ENCODE measurements at regions not wholly inside any gene's neighbourhood (a gene's known extent, or its start where the extent isn't known, plus 50 kb on each side); places are given as distances from the start of the nearest gene placed in this dataset.

GRCh38 chr11:76265771-76266241 is 59.5 kb upstream of the WNT11 start:
- Histone ChIP-seq H3K4me3 (no peak overlapping the region), H3K9me3 (replicated peaks; ENCODE audit: control insufficient read depth, insufficient read depth, low read length) (no peaks in the 10 kb centered on the region), H3K27ac (ENCODE audit: control insufficient read depth, insufficient read depth) (no peak overlapping the region), H3K4me1 (ENCODE audit: control insufficient read depth, insufficient read depth, low read length) (no peaks in the 10 kb centered on the region), H3K27me3 (replicated peaks in 1 of 2; ENCODE audit: control insufficient read depth in 2 of 2, insufficient read depth in 2 of 2, low read length in 1 of 2) (peaks cover 0 to 1% of the 10 kb centered on the region in 2 experiments; a peak in 3 of 4 replicates), H3K9ac (ENCODE audit: control insufficient read depth, insufficient read depth, low read length) (no peak overlapping the region), H3K4me2 (ENCODE audit: control insufficient read depth, insufficient read depth) (no peak overlapping the region), H2AFZ (ENCODE audit: control insufficient read depth, low read depth, low read length) (no peak overlapping the region), H3K36me3 (ENCODE audit: control insufficient read depth in 2 of 2, insufficient read depth in 2 of 2, low read length in 1 of 2) (no peaks in the 10 kb centered on the region), H4K20me1 (ENCODE audit: control insufficient read depth, insufficient read depth) (no peaks in the 10 kb centered on the region), H3K79me2 (ENCODE audit: control insufficient read depth, insufficient read depth, low read length) (no peaks in the 10 kb centered on the region)
- ATAC-seq = no peak
- in situ Hi-C loops (cut with MboI) = no loop called here
- WGBS (ENCODE audit: insufficient coverage, insufficient replicate concordance, low lambda C conversion rate, missing lambda C conversion rate) = 40% methylated on average over 3 of the region's 4 CpGs
- ChIA-PET RAD21 (ENCODE audit: unreplicated experiment) (no interaction called here), SMC1A (ENCODE audit: uncharacterized antibody, unreplicated experiment) (interaction anchor here (1.8 kb wide), 1 partner anchor 58 kb away, joined by 5 read pairs; no protein-coding TSS in a partner anchor), CTCF (interaction anchor here (1.4 kb wide), 1 partner anchor 57 kb away, joined by 4 read pairs; no protein-coding TSS in a partner anchor), POLR2A (no interaction called here)
- no peak for DNase-seq (ENCODE audit: low read depth, low spot score)
- intact Hi-C loops (cut with micrococcal nuclease; ENCODE audit: unreplicated experiment) = no loop called here
- no TSS peak for BruUV-seq (replicated peaks)
- no peak for TF ChIP-seq TCF3 (IDR thresholded peaks at IDR 0.05; ENCODE audit: borderline replicate concordance, insufficient read depth, low read depth, low read length)
- no peak for TF ChIP-seq BCLAF1 (IDR thresholded peaks at IDR 0.05)
- TF ChIP-seq NR2C1 (IDR thresholded peaks at IDR 0.05) = no peak
- no peak for TF ChIP-seq POU2F2 (IDR thresholded peaks at IDR 0.05; ENCODE audit: borderline replicate concordance, low read depth, low read length)
- TF ChIP-seq HCFC1 (IDR thresholded peaks at IDR 0.05; ENCODE audit: low read length) = no peak
- no peak for TF ChIP-seq MYC (IDR thresholded peaks at IDR 0.05; ENCODE audit: insufficient read depth, insufficient read length, insufficient replicate concordance, low read length, severe bottlenecking)
- TF ChIP-seq TCF7 (IDR thresholded peaks at IDR 0.05; ENCODE audit: borderline replicate concordance) = no peak
- TF ChIP-seq POLR2A (IDR thresholded peaks at IDR 0.05; ENCODE audit: low read depth, low read length) = no peak
- no peak for FAIRE-seq
